Fibroblast of lung (primary cell): ENCODE measurements at regions not wholly inside any gene's neighbourhood (a gene's known extent, or its start where the extent isn't known, plus 50 kb on each side); places are given as distances from the start of the nearest gene placed in this dataset.

ENCODE experiments used
- DNase-seq, 2 donors: peaks; one replicate each; pipeline versions ENCODE4 v3.0.0 to v3.0.0-alpha.2; 2010; ENCODE audit warnings: low read depth in 2 of 2
- H2AFZ ChIP-seq: 2 replicates; pipeline ENCODE4 v1.5.1; 2012; ENCODE audit warnings: low read length, control low read depth, inconsistent platforms
- H3K27ac ChIP-seq: 2 replicates; pipeline ENCODE4 v1.5.1; 2011; ENCODE audit warnings: low read length, control low read depth; ENCODE audit not compliant: insufficient read depth
- H3K27me3 ChIP-seq: 2 replicates; pipeline ENCODE4 v1.5.1; 2011; ENCODE audit warnings: mild to moderate bottlenecking, low read length; ENCODE audit not compliant: control insufficient read depth, insufficient read depth
- H3K36me3 ChIP-seq: 2 replicates; pipeline ENCODE4 v1.5.1; 2011; ENCODE audit warnings: low read length; ENCODE audit not compliant: control insufficient read depth, insufficient read depth
- H3K4me1 ChIP-seq: 2 replicates; pipeline ENCODE4 v1.5.1; 2011; ENCODE audit warnings: low read length; ENCODE audit not compliant: control insufficient read depth, insufficient read depth; ENCODE audit errors: extremely low read depth
- H3K4me2 ChIP-seq: 2 replicates; pipeline ENCODE4 v1.5.1; 2011; ENCODE audit warnings: low read length, control low read depth; ENCODE audit not compliant: insufficient read depth; ENCODE audit errors: extremely low read depth
- H3K4me3 ChIP-seq, 4 experiments: fragments of 200-600 bp in 1 of 4; sonication (generic) in 1 of 4; replicated peaks in 1 of 4; 2 replicates each; pipeline ENCODE4 v1.5.1; 2011 to 2016; ENCODE audit warnings: low read length in 4 of 4, low read depth in 3 of 4, mild to moderate bottlenecking in 3 of 4, control low read depth in 2 of 4, inconsistent platforms in 1 of 4, mixed read lengths in 1 of 4; ENCODE audit not compliant: insufficient read depth in 1 of 4; ENCODE audit errors: control extremely low read depth in 1 of 4
- H3K79me2 ChIP-seq: 2 replicates; pipeline ENCODE4 v1.5.1; 2012; ENCODE audit warnings: mild to moderate bottlenecking, low read length, inconsistent platforms; ENCODE audit not compliant: control insufficient read depth, insufficient read depth
- H3K9ac ChIP-seq: 2 replicates; pipeline ENCODE4 v1.5.1; 2011; ENCODE audit warnings: mild to moderate bottlenecking, low read length, control low read depth; ENCODE audit not compliant: insufficient read depth
- H3K9me3 ChIP-seq: 2 replicates; pipeline ENCODE4 v1.5.1; 2012; ENCODE audit warnings: low read depth, low read length; ENCODE audit not compliant: control insufficient read depth, insufficient read depth
- H4K20me1 ChIP-seq: 2 replicates; pipeline ENCODE4 v1.5.1; 2011; ENCODE audit warnings: low read length; ENCODE audit not compliant: control insufficient read depth, insufficient read depth; ENCODE audit errors: extremely low read depth
- EZH2 ChIP-seq: IDR thresholded peaks from 2 replicates; pipeline ENCODE4 v1.5.1; 2012; ENCODE audit warnings: low read length, control low read depth, mild to moderate bottlenecking; ENCODE audit errors: missing control alignments
- TF ChIP-seq, protein P1 (sequence below), 2 donors: IDR thresholded peaks in 1 of 2; conservative IDR thresholded peaks in 1 of 2; 1 replicate in 1 of 2; 2 replicates in 1 of 2; pipeline ENCODE4 v1.5.1; 2011 to 2012; ENCODE audit warnings: low read length in 2 of 2, control low read depth in 1 of 2, inconsistent platforms in 1 of 2, low read depth in 1 of 2, mild to moderate bottlenecking in 1 of 2

- Histone ChIP-seq H3K4me2 (no peak overlapping the region), H3K36me3 (no peaks in the 10 kb centered on the region), H3K4me3 (no peak overlapping the region), H4K20me1 (no peaks in the 10 kb centered on the region), H3K27ac (no peak overlapping the region), H2AFZ (no peak overlapping the region), H3K9ac (no peak overlapping the region), H3K79me2 (no peaks in the 10 kb centered on the region), H3K9me3 (no peaks in the 10 kb centered on the region), H3K4me1 (no peaks in the 10 kb centered on the region), H3K27me3 (no peaks in the 10 kb centered on the region)
- TF ChIP-seq, protein P1, sequence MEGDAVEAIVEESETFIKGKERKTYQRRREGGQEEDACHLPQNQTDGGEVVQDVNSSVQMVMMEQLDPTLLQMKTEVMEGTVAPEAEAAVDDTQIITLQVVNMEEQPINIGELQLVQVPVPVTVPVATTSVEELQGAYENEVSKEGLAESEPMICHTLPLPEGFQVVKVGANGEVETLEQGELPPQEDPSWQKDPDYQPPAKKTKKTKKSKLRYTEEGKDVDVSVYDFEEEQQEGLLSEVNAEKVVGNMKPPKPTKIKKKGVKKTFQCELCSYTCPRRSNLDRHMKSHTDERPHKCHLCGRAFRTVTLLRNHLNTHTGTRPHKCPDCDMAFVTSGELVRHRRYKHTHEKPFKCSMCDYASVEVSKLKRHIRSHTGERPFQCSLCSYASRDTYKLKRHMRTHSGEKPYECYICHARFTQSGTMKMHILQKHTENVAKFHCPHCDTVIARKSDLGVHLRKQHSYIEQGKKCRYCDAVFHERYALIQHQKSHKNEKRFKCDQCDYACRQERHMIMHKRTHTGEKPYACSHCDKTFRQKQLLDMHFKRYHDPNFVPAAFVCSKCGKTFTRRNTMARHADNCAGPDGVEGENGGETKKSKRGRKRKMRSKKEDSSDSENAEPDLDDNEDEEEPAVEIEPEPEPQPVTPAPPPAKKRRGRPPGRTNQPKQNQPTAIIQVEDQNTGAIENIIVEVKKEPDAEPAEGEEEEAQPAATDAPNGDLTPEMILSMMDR (conservative IDR thresholded peaks at IDR 0.05 in 1 of 2, IDR thresholded peaks at IDR 0.05 in 1 of 2; ENCODE audit: low read depth in 1 of 2, low read length in 2 of 2): no peak
- TF ChIP-seq EZH2: no peak
- no peak for DNase-seq
Measured at GRCh38 chr1:108042610-108043009, 77.6 kb upstream of the VAV3 start.

DNA sequence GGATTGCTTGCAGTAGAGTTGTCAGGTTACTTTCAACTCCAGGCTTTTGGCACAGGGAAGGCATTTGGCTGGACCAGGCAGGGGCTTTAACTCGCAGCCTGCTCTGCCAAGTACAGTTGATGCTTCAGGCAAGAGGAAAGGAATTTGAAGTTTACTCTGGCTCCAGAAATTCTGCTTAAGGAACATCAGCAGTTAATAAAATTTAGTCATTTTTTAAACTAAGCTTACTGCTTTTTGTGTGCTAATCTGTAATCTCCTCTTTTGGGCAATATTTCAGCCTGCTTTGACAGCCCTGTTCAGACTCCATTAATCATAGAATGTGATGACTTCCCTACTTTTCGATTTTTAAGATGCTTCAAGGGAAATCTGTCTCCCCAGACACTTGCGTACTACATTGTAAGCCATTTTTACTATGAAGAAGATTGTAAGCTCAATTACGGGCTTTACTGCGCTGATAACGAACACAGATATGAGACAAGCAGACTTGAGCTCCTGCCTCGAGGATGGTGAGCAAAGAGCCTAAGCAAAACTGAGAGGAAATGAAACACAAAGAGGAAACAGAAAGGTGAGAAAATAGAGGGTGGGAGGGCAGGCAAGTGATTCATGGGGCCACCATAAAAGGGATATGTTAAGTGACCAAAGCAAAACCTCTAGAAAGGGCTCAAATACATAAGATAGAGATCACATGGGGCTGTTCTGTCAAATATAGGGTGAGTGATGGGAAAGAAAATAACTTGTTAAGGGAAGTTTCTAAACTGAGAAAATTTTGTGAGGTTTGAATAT is 76.6 kb upstream of the VAV3 start:
- no peak for TF ChIP-seq EZH2
- TF ChIP-seq, protein P1 (conservative IDR thresholded peaks at IDR 0.05 in 1 of 2, IDR thresholded peaks at IDR 0.05 in 1 of 2; ENCODE audit: low read depth in 1 of 2, low read length in 2 of 2): no peak
- DNase-seq: peak in 1 of 2 donors; percentile 4
- no peak overlapping the region for H3K27ac ChIP-seq
- H4K20me1 ChIP-seq: no peaks in the 10 kb centered on the region
- no peaks in the 10 kb centered on the region for H3K79me2 ChIP-seq
- H3K4me1 ChIP-seq: no peaks in the 10 kb centered on the region
- no peak overlapping the region for H3K9ac ChIP-seq
- H3K36me3 ChIP-seq: no peaks in the 10 kb centered on the region
- no peak overlapping the region for H3K4me3 ChIP-seq
- no peak overlapping the region for H2AFZ ChIP-seq
- H3K27me3 ChIP-seq: no peaks in the 10 kb centered on the region
- no peak overlapping the region for H3K4me2 ChIP-seq
- no peaks in the 10 kb centered on the region for H3K9me3 ChIP-seq

GRCh38 chr1:108038653-108039236 is 73.8 kb upstream of the VAV3 start:
- Histone ChIP-seq H3K27me3 (no peaks in the 10 kb centered on the region), H3K4me3 (no peak overlapping the region), H4K20me1 (no peaks in the 10 kb centered on the region), H3K36me3 (no peaks in the 10 kb centered on the region), H3K9ac (no peak overlapping the region), H3K4me2 (no peak overlapping the region), H2AFZ (no peak overlapping the region), H3K9me3 (no peaks in the 10 kb centered on the region), H3K4me1 (no peaks in the 10 kb centered on the region), H3K79me2 (no peaks in the 10 kb centered on the region), H3K27ac (no peak overlapping the region)
- TF ChIP-seq, protein P1 (conservative IDR thresholded peaks at IDR 0.05 in 1 of 2, IDR thresholded peaks at IDR 0.05 in 1 of 2; ENCODE audit: low read depth in 1 of 2, low read length in 2 of 2): no peak
- TF ChIP-seq EZH2: no peak
- no peak for DNase-seq
